Thoracic aorta (tissue), 2 donors: ENCODE measurements at regions not wholly inside any gene's neighbourhood (a gene's known extent, or its start where the extent isn't known, plus 50 kb on each side); places are given as distances from the start of the nearest gene placed in this dataset.
"Not testable (repeated sequence)": the region's sequence is repeated elsewhere in the genome, so short reads cannot be mapped to it uniquely, and the experiment has no call there.

ENCODE experiments used
- ATAC-seq: fragments of 150-250 bp; one replicate; pipeline ENCODE4 v1.8.0; 2017; ENCODE audit warnings: low read depth; ENCODE audit not compliant: insufficient number of reproducible peaks, low FRiP score
- DNase-seq: peaks from one replicate; pipeline ENCODE4 v3.0.0-alpha.2; 2020; ENCODE audit warnings: low spot score
- H3K27ac ChIP-seq, 2 donors: fragments of 200-600 bp; sonication (generic); 1 replicate in 1 of 2; 2 replicates in 1 of 2; pipeline ENCODE4 v1.5.1; 2016; ENCODE audit warnings: mild to moderate bottlenecking in 2 of 2, moderate library complexity in 2 of 2
- H3K27me3 ChIP-seq: fragments of 200-600 bp; sonication (generic); replicated peaks from 2 replicates; pipeline ENCODE4 v1.6.0; 2016; ENCODE audit warnings: mild to moderate bottlenecking; ENCODE audit not compliant: insufficient read depth
- H3K36me3 ChIP-seq: fragments of 200-600 bp; sonication (generic); one replicate; pipeline ENCODE4 v1.5.1; 2016
- H3K4me1 ChIP-seq, 2 donors: fragments of 200-600 bp; sonication (generic); 1 replicate in 1 of 2; 2 replicates in 1 of 2; pipeline versions ENCODE4 v1.5.1 to v1.6.0; 2016; ENCODE audit warnings: low read depth in 2 of 2, mild to moderate bottlenecking in 1 of 2; ENCODE audit not compliant: control insufficient read depth in 1 of 2
- H3K4me3 ChIP-seq: fragments of 200-600 bp; sonication (generic); 2 replicates; pipeline ENCODE4 v1.5.1; 2016; ENCODE audit warnings: mild to moderate bottlenecking
- H3K9me3 ChIP-seq: fragments of 200-600 bp; sonication (generic); 2 replicates; pipeline ENCODE4 v1.5.1; 2016
- TF ChIP-seq, protein P1 (sequence below): fragments of 200-600 bp; sonication (generic); IDR thresholded peaks from one replicate; pipeline ENCODE4 v1.5.1; 2019; ENCODE audit warnings: antibody characterized with exemption

- DNase-seq: no peak
- Histone ChIP-seq H3K27me3 (no peaks in the 10 kb centered on the region), H3K4me1 (no peaks in the 10 kb centered on the region), H3K36me3 (no peaks in the 10 kb centered on the region), H3K9me3 (peaks cover 9% of the 10 kb centered on the region), H3K4me3 (no peak overlapping the region), H3K27ac (no peak overlapping the region)
- TF ChIP-seq, protein P1, sequence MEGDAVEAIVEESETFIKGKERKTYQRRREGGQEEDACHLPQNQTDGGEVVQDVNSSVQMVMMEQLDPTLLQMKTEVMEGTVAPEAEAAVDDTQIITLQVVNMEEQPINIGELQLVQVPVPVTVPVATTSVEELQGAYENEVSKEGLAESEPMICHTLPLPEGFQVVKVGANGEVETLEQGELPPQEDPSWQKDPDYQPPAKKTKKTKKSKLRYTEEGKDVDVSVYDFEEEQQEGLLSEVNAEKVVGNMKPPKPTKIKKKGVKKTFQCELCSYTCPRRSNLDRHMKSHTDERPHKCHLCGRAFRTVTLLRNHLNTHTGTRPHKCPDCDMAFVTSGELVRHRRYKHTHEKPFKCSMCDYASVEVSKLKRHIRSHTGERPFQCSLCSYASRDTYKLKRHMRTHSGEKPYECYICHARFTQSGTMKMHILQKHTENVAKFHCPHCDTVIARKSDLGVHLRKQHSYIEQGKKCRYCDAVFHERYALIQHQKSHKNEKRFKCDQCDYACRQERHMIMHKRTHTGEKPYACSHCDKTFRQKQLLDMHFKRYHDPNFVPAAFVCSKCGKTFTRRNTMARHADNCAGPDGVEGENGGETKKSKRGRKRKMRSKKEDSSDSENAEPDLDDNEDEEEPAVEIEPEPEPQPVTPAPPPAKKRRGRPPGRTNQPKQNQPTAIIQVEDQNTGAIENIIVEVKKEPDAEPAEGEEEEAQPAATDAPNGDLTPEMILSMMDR: no peak
- no peak for ATAC-seq
These were observed 639.7 kb upstream of the NR2F2 start for GRCh38 chr15:95690631-95691340.

DNA sequence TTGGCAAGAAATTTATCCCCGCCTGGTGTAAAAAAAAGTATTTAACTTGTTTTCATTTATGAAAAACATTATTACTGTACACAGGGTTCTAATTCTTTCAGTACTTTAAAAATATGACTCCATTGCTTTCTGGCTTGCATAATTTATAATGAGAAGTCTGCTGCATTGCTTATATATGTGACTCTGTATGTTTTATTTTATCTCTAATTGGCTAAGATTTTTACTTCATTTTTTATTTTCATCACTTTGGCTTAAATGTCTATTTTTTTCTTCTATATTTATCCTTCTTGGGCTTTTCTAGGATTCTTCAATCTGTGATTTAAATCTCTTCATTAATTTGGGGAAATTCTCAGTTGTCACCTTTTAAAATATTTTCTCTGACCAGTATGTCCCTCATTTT lies 636.6 kb upstream of the NR2F2 start:
- Histone ChIP-seq H3K4me1 (no peaks in the 10 kb centered on the region), H3K27me3 (no peaks in the 10 kb centered on the region), H3K36me3 (no peaks in the 10 kb centered on the region), H3K4me3 (no peak overlapping the region), H3K27ac (no peak overlapping the region), H3K9me3 (peaks cover 9% of the 10 kb centered on the region)
- TF ChIP-seq, protein P1: no peak
- no peak for ATAC-seq
- DNase-seq: no peak

- Histone ChIP-seq H3K4me1 (no peaks in the 10 kb centered on the region), H3K9me3 (peaks cover 28% of the 10 kb centered on the region), H3K27ac (no peak overlapping the region), H3K36me3 (no peaks in the 10 kb centered on the region), H3K27me3 (no peaks in the 10 kb centered on the region), H3K4me3 (no peak overlapping the region)
- TF ChIP-seq, protein P1: no peak
- ATAC-seq: no peak
- no peak for DNase-seq
These were observed 632.3 kb upstream of the NR2F2 start for GRCh38 chr15:95698230-95698629.

GRCh38 chr15:95698951-95699350 lies 631.5 kb upstream of the NR2F2 start:
- DNase-seq (no peak), ATAC-seq (no peak)
- TF ChIP-seq, protein P1: no peak
- no peaks in the 10 kb centered on the region for H3K27me3 ChIP-seq
- H3K36me3 ChIP-seq: no peaks in the 10 kb centered on the region
- no peak overlapping the region for H3K4me3 ChIP-seq
- H3K27ac ChIP-seq: no peak overlapping the region
- peaks cover 30% of the 10 kb centered on the region for H3K9me3 ChIP-seq
- H3K4me1 ChIP-seq: no peaks in the 10 kb centered on the region

DNA sequence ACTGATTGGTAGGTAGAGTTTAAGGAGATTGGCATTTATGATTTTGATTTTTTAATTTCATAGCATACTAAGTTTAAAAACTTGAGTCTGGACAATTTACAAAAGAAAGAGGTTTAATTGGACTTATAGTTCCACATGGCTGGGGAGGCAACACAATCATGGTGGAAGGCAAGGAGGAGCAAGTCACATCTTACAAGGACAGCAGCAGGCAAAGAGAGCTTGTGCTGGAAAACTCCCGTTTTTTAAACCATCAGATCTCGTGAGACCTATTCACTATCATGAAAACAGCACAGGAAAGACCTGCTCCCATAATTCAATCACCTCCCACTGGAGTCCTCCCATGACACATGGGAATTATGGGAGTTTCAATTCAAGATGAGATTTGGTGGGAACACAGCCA lies 630.9 kb upstream of the NR2F2 start:
- Histone ChIP-seq H3K27ac (no peak overlapping the region), H3K36me3 (no peaks in the 10 kb centered on the region), H3K4me3 (no peak overlapping the region), H3K9me3 (peaks cover 28% of the 10 kb centered on the region), H3K27me3 (no peaks in the 10 kb centered on the region), H3K4me1 (no peaks in the 10 kb centered on the region)
- ATAC-seq (no peak), DNase-seq (no peak)
- TF ChIP-seq, protein P1: no peak

DNA sequence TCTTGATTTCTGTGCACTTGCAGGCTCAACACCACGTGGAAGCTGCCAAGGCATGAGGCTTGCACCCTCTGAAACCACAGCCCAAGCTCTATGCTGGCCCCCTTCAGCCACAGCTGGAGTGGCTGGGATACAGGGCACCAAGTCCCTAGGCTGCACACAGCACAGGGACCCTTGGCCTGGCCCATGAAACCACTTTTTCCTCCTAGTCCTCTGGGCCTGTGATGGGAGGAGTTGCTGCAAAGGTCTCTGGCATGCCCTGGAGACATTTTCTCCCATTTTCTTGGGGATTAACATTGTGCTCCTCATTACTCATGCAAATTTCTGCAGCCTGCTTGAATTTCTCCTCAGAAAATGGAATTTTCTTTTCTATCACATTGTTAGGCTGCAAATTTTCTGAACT lies 629.8 kb upstream of the NR2F2 start:
- DNase-seq, ATAC-seq, H3K36me3 ChIP-seq, H3K27ac ChIP-seq, H3K4me1 ChIP-seq, H3K27me3 ChIP-seq, H3K4me3 ChIP-seq: not testable (repeated sequence)
- H3K9me3 ChIP-seq: peaks cover 21% of the 10 kb centered on the region
